ENCODE measurements at regions not wholly inside any gene's neighbourhood (a gene's known extent, or its start where the extent isn't known, plus 50 kb on each side); places are given as distances from the start of the nearest gene placed in this dataset.

DNA sequence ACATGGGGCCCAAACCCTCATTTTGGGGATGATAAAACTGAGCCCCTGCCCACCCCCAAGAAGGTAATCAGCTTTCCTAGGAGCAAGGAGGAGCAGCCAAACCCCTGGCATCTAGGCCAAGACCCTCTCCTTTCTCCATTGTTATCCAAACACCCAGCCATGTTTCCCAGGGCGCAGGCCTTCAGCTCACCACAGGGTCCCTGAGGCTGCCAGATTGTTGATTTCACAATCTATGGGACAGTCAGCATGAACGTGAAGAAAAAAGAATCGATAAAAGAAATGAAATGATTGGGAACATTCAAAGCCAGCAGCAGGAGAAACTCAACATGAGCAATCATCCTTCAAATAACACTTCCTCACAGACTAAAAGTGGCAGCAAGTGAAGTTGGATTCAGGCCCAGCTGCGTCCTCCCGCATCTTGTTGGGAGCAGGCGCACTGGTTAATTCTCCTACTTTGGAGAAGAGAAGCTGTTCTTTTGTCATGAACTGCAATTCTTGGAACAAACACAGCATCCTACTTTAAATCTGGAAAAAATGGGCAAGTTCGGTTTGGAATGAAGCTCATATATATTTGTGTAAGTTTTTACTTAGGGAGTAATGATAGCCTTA lies 241.8 kb upstream of the PRDM1 start:
- H3K4me3 ChIP-seq: no peak overlapping the region
- intact Hi-C loops (cut with DNase I, micrococcal nuclease): no loop called here
- no peaks in the 10 kb centered on the region for H3K4me1 ChIP-seq (ENCODE audit: low read depth)
- ATAC-seq (no peak), DNase-seq (peak in 1 of 3 donors; percentile 30)
- TF ChIP-seq CTCF (IDR thresholded peaks at IDR 0.05): no peak
- H3K36me3 ChIP-seq (ENCODE audit: low read depth): no peaks in the 10 kb centered on the region
- H3K9me3 ChIP-seq: no peaks in the 10 kb centered on the region

DNA sequence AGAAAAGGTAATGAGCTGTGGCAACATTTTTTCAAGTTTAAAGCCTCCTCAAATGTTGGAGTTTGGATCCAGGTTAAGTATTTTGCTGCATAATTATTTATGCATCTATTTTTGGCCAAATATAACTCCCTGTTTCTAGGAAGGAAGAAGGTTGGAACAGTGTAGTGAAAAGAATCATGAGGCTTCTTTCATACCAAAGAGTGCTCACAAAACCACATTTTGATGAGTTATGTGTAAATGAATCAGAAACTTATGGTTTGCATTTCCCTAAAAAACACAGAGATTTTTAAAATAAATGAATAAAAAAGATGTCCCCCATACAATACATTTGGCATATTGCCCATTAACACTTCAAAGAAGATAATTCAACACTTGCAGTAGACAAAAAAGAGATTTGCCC lies 246.9 kb upstream of the PRDM1 start:
- no peak overlapping the region for H3K4me3 ChIP-seq
- ATAC-seq: no peak

GRCh38 chr6:105838171-105838570 lies 248.0 kb upstream of the PRDM1 start:
- intact Hi-C loops (cut with DNase I, micrococcal nuclease): no loop called here
- no peaks in the 10 kb centered on the region for H3K36me3 ChIP-seq (ENCODE audit: low read depth)
- H3K4me1 ChIP-seq (ENCODE audit: low read depth): peaks cover 6% of the 10 kb centered on the region
- no peaks in the 10 kb centered on the region for H3K9me3 ChIP-seq
- TF ChIP-seq CTCF (IDR thresholded peaks at IDR 0.05): no peak
- H3K4me3 ChIP-seq: no peak overlapping the region
- ATAC-seq (no peak), DNase-seq (peak in 1 of 3 donors; percentile 27)

More for the DNA sequence above, 246.9 kb upstream of the PRDM1 start:
- Histone ChIP-seq H3K4me1 (ENCODE audit: low read depth) (peaks cover 6% of the 10 kb centered on the region), H3K9me3 (no peaks in the 10 kb centered on the region), H3K36me3 (ENCODE audit: low read depth) (no peaks in the 10 kb centered on the region)
- no peak for TF ChIP-seq CTCF (IDR thresholded peaks at IDR 0.05)
- no peak for DNase-seq
- intact Hi-C loops (cut with DNase I, micrococcal nuclease): no loop called here

DNA sequence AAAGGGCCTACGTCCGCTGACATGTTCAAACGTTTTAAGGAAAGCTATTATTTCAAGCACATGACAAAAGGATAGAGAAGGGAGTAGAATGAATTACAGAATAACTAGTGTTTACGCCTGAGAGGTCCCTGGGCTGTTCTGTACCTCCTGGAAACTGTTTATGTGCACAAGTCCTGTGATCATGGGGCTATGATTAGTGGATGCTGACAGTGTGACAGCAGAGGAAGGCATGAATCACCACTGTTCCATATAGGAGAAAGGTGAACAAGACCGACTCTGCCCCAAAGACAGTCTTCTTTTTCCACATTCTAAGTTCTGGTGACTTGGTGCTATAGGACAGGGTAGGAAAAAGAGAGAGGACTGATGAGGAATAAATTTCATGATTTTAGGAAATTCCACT lies 249.2 kb upstream of the PRDM1 start:
- Histone ChIP-seq H3K9me3 (no peaks in the 10 kb centered on the region), H3K36me3 (ENCODE audit: low read depth) (no peaks in the 10 kb centered on the region), H3K4me1 (ENCODE audit: low read depth) (peaks cover 6% of the 10 kb centered on the region), H3K4me3 (no peak overlapping the region)
- intact Hi-C loops (cut with DNase I, micrococcal nuclease): no loop called here
- TF ChIP-seq CTCF (IDR thresholded peaks at IDR 0.05): no peak
- DNase-seq: no peak
- no peak for ATAC-seq

DNA sequence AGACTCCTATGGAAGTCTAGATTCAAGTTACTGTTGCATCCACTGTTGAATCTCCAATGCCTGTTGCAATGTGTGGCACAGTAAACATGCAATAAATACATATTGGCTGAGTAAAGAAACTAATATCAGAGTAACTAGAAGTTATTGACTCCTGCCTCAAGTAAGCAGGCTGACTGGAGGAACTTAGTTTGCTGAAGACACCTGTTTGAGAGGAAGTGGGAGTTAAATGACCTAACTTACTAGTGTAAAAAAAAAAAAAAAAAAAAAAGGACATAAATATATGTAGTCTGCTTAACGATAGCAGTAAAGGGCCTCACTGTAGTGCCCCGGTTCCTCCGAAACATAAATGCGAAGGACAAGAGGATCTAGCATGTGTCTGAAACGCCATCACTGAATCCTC lies 249.8 kb upstream of the PRDM1 start:
- DNase-seq: no peak
- no peak for ATAC-seq
- TF ChIP-seq CTCF (IDR thresholded peaks at IDR 0.05): no peak

DNA sequence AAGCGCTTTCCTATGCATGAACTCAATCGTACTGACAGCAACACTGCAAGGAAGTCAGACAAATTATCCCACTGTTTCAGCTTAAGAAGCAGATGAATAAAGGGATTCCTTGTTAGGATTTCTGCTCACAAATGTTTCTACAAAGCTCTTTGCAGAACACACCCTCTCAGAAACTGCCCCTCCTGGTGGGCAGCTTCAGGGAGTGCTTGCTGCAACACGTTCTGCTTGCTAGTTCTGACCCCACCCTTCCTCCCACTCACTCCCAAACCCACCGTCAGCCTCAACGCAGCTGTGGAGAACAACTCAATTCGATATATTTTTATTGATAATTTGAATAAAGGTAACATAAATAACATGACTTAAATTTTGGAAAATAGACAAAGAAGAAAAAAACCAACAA lies 250.8 kb upstream of the PRDM1 start:
- ATAC-seq (no peak), DNase-seq (peak in 1 of 3 donors; percentile 11)
- intact Hi-C loops (cut with DNase I, micrococcal nuclease): no loop called here

More for the DNA sequence above, 249.8 kb upstream of the PRDM1 start:
- intact Hi-C loops (cut with DNase I, micrococcal nuclease): no loop called here
- no peak overlapping the region for H3K4me3 ChIP-seq
- no peaks in the 10 kb centered on the region for H3K9me3 ChIP-seq
- H3K36me3 ChIP-seq (ENCODE audit: low read depth): no peaks in the 10 kb centered on the region
- peaks cover 6% of the 10 kb centered on the region for H3K4me1 ChIP-seq (ENCODE audit: low read depth)

More for the DNA sequence above, 250.8 kb upstream of the PRDM1 start:
- TF ChIP-seq CTCF (IDR thresholded peaks at IDR 0.05): no peak
- peaks cover 6% of the 10 kb centered on the region for H3K4me1 ChIP-seq (ENCODE audit: low read depth)
- H3K4me3 ChIP-seq: no peak overlapping the region
- H3K9me3 ChIP-seq: no peaks in the 10 kb centered on the region
- no peaks in the 10 kb centered on the region for H3K36me3 ChIP-seq (ENCODE audit: low read depth)

Data from mucosa of descending colon (tissue), 3 donors.